ENCODE measurements at regions not wholly inside any gene's neighbourhood (a gene's known extent, or its start where the extent isn't known, plus 50 kb on each side); places are given as distances from the start of the nearest gene placed in this dataset.

DNA sequence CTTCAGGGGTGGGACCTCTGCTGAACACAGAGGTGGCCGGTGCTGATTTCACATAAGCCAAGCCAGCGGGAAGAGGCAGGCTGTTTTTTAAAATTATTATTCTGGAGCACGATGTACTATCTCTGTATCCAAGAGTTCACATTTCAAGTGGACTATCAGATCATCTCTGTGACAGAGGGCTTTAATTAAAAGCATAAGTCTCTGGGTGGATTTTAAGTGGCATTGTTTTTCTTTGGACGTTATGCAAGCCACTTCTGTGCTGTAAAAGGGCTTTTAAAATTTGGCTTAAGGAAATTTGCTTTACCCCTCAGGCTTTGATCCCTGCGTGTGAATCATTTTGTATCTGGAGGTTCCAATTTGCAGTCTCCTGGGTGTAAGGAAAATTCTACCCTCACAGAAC lies 124.7 kb downstream of the PALM2AKAP2 start:
- Histone ChIP-seq H3K4me3 (ENCODE audit: low read depth, low read length) (no peak overlapping the region), H3K36me3 (replicated peaks) (no peaks in the 10 kb centered on the region), H3K27me3 (replicated peaks) (no peaks in the 10 kb centered on the region), H3K27ac (no peak overlapping the region)
- TF ChIP-seq CTCF (IDR thresholded peaks at IDR 0.05; ENCODE audit: low read depth, low read length, missing control alignments), result no peak
- DNase-seq, result no peak
- in situ Hi-C loops (cut with HindIII; ENCODE audit: low pct_ligation_motif_present, low sequenced_read_pairs), result no loop called here

- H3K36me3 ChIP-seq (replicated peaks), result no peaks in the 10 kb centered on the region
Observed at GRCh38 chr9:109905472-109905871, 125.5 kb downstream of the PALM2AKAP2 start.

DNA sequence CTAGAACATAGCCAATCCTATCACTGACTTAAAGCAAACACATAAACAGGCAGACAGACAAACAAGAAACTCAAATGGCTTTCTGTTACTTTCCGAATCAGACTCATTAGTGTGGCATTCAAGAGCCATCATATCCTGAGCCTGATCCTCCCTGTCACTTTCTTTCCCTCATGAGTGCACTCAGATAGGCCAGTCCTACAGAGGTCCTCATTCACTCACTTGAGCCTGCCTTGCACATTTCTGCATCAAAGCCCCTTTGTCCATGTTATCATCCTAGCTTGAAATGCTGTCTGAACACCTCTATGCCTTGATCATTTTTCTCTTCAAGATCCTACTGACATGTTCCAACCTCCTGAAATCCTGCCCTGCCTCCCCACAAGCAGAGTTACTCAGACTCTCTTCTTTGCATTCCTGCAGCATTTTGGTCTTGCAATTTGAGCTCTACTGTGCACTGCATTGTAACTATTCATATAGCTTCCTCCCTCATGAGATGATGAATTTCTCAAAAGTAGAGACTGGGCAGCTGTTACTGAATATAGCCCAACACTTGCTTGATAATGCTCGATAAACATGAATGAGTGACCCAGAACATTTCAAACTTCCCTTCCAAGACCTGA lies 126.9 kb downstream of the PALM2AKAP2 start:
- in situ Hi-C loops (cut with HindIII; ENCODE audit: low pct_ligation_motif_present, low sequenced_read_pairs), result no loop called here
- Histone ChIP-seq H3K27me3 (replicated peaks) (no peaks in the 10 kb centered on the region), H3K4me3 (ENCODE audit: low read depth, low read length) (no peak overlapping the region), H3K36me3 (replicated peaks) (no peaks in the 10 kb centered on the region), H3K27ac (peak overlapping the region; percentile 33)
- peak; percentile 39 for DNase-seq
- no peak for TF ChIP-seq CTCF (IDR thresholded peaks at IDR 0.05; ENCODE audit: low read depth, low read length, missing control alignments)

More at GRCh38 chr9:109905472-109905871, 125.5 kb downstream of the PALM2AKAP2 start:
- DNase-seq, result no peak
- Histone ChIP-seq H3K27me3 (replicated peaks) (no peaks in the 10 kb centered on the region), H3K4me3 (ENCODE audit: low read depth, low read length) (no peak overlapping the region), H3K27ac (no peak overlapping the region)
- TF ChIP-seq CTCF (IDR thresholded peaks at IDR 0.05; ENCODE audit: low read depth, low read length, missing control alignments), result no peak
- in situ Hi-C loops (cut with HindIII; ENCODE audit: low pct_ligation_motif_present, low sequenced_read_pairs), result no loop called here

GRCh38 chr9:109907400-109907799 lies 127.4 kb downstream of the PALM2AKAP2 start:
- Histone ChIP-seq H3K4me3 (ENCODE audit: low read depth, low read length) (no peak overlapping the region), H3K27ac (peak overlapping the region; percentile 33), H3K27me3 (replicated peaks) (no peaks in the 10 kb centered on the region), H3K36me3 (replicated peaks) (no peaks in the 10 kb centered on the region)
- in situ Hi-C loops (cut with HindIII; ENCODE audit: low pct_ligation_motif_present, low sequenced_read_pairs), result no loop called here
- TF ChIP-seq CTCF (IDR thresholded peaks at IDR 0.05; ENCODE audit: low read depth, low read length, missing control alignments), result no peak
- DNase-seq, result no peak

DNA sequence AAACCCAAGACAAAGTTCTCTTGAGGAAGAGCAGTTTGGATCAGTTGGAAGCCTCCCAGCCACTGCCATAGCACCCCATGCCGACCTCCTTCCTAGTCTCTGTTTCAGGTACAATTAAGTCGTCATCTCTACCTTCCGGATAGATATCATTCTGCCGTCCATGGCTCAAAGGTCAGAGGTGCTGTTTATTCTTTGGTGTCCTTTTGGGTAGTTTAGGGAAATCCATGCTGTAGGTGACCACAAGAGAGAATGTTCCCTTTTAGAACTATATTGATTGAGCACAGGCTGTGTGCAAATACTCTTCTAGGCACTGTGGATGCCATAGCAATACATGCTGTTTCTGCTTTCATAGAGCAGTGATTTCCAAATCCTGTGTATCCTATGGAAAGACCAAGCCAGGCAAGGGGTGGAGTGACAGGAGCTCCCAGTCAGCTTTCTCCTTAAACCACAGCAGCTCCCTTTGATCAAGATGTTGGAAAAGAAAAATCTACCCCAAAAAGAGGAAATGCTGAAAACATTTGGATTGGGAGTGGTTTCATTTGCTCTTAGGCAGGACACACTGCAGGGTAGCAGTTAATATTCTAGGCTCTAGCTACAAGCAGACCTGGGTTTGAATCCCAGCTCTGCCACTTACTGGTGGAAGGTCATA lies 127.9 kb downstream of the PALM2AKAP2 start:
- H3K27me3 ChIP-seq (replicated peaks), result no peaks in the 10 kb centered on the region
- in situ Hi-C loops (cut with HindIII; ENCODE audit: low pct_ligation_motif_present, low sequenced_read_pairs), result no loop called here
- peak overlapping the region; percentile 33 for H3K27ac ChIP-seq
- DNase-seq, result no peak
- TF ChIP-seq CTCF (IDR thresholded peaks at IDR 0.05; ENCODE audit: low read depth, low read length, missing control alignments), result no peak
- H3K4me3 ChIP-seq (ENCODE audit: low read depth, low read length), result no peak overlapping the region
- no peaks in the 10 kb centered on the region for H3K36me3 ChIP-seq (replicated peaks)
